ENCODE measurements at regions not wholly inside any gene's neighbourhood (a gene's known extent, or its start where the extent isn't known, plus 50 kb on each side); places are given as distances from the start of the nearest gene placed in this dataset.

GRCh38 chr13:79883216-79883615 is 402.3 kb downstream of the NDFIP2 start:
- H3K9me3 Mint-ChIP-seq = peaks cover 7% of the 10 kb centered on the region
- TF ChIP-seq CTCF (IDR thresholded peaks at IDR 0.05; ENCODE audit: unreplicated experiment) = no peak
- H3K27me3 Mint-ChIP-seq (ENCODE audit: low read depth) = no peaks in the 10 kb centered on the region
- H3K4me1 Mint-ChIP-seq = peaks cover 5% of the 10 kb centered on the region
- no peaks in the 10 kb centered on the region for H3K36me3 Mint-ChIP-seq
- DNase-seq (ENCODE audit: low spot score in 2 of 2, unreplicated experiment in 2 of 2) = no peak
- no peak overlapping the region for H3K27ac Mint-ChIP-seq
- H3K4me3 Mint-ChIP-seq = no peak overlapping the region

DNA sequence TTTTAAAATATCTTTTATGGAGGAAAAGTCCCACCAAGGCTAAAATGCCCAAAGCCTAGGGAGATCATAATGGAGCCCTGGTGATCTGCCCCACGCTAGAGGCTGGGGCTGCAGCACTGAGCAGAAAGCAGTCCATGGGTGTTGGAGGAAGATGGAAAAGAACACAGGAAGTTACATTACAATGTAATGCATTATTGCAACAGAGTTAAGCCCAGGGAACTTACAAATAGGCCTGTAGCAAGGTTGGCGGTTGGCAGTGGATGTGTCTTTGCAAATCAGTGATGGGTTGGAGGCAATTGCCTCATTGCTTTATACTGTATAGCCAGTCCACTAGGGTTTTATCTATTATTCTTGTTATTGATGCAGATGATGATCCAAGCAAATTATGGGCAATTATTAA is 399.9 kb downstream of the NDFIP2 start:
- no peak for DNase-seq (ENCODE audit: low spot score in 2 of 2, unreplicated experiment in 2 of 2)
- Mint-ChIP-seq H3K36me3 (no peaks in the 10 kb centered on the region), H3K4me1 (no peaks in the 10 kb centered on the region), H3K4me3 (no peak overlapping the region), H3K27ac (no peak overlapping the region), H3K9me3 (peaks cover 18% of the 10 kb centered on the region), H3K27me3 (ENCODE audit: low read depth) (no peaks in the 10 kb centered on the region)
- no peak for TF ChIP-seq CTCF (IDR thresholded peaks at IDR 0.05; ENCODE audit: unreplicated experiment)

DNA sequence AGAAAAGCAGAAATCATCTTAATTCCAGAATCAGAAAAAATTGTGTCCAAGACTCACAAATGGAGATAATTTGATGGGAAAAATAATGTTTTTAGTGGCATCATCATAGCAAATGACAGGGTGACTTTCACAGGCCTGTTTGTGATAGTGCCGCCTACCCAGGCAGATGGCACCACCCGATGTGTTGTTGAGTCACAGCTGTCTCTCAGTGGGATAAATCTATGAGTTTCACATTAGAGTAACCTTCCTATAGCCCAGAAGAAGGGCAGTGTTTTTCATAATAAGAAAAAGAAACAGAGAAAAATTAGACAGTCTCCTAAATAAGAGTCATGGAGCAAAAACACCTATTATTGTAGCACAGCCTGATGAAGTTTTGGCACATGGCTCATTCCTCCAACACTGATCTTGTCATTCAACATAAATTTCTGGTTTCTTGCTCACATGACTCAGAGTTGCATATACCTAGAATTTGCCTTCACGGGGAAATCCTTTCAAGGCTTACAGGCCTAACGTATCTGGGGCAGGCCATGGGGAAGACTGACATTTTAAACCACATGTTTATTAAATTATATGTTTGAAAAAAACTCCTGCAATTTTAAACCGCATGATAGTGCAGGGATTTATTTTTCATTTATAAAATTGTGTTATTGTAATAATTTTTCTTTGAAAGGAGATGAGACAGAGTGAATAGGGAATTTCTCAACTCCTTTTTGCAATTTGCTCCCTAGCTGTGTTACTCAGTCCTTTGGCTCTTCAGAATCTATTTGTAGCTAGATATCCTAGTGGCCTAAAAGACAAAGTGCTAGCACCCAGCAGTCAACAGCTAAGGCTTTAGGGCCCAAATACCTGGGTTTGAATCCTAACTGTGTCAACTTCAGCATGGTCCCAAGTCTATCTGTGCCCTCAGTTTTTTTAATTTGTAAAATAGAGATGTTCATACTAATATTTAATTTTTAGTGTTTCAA is 393.7 kb downstream of the NDFIP2 start:
- H3K27me3 Mint-ChIP-seq (ENCODE audit: low read depth) = no peaks in the 10 kb centered on the region
- H3K4me3 Mint-ChIP-seq = no peak overlapping the region
- peak overlapping the region; percentile 66 for H3K27ac Mint-ChIP-seq
- no peak for TF ChIP-seq CTCF (IDR thresholded peaks at IDR 0.05; ENCODE audit: unreplicated experiment)
- peaks cover 31% of the 10 kb centered on the region for H3K4me1 Mint-ChIP-seq
- no peak for DNase-seq (ENCODE audit: low spot score in 2 of 2, unreplicated experiment in 2 of 2)
- no peaks in the 10 kb centered on the region for H3K36me3 Mint-ChIP-seq
- H3K9me3 Mint-ChIP-seq = peaks cover 18% of the 10 kb centered on the region

- no peak for TF ChIP-seq CTCF (IDR thresholded peaks at IDR 0.05; ENCODE audit: unreplicated experiment)
- Mint-ChIP-seq H3K4me1 (peaks cover 40% of the 10 kb centered on the region), H3K27me3 (ENCODE audit: low read depth) (no peaks in the 10 kb centered on the region), H3K9me3 (peaks cover 6% of the 10 kb centered on the region), H3K27ac (no peak overlapping the region), H3K4me3 (no peak overlapping the region), H3K36me3 (no peaks in the 10 kb centered on the region)
- DNase-seq (ENCODE audit: low spot score in 2 of 2, unreplicated experiment in 2 of 2) = no peak
Observed at GRCh38 chr13:79871594-79871993, 390.6 kb downstream of the NDFIP2 start.

GRCh38 chr13:79870766-79871165 is 389.8 kb downstream of the NDFIP2 start:
- H3K4me1 Mint-ChIP-seq = peaks cover 40% of the 10 kb centered on the region
- DNase-seq (ENCODE audit: low spot score in 2 of 2, unreplicated experiment in 2 of 2) = no peak
- no peak overlapping the region for H3K27ac Mint-ChIP-seq
- no peaks in the 10 kb centered on the region for H3K27me3 Mint-ChIP-seq (ENCODE audit: low read depth)
- H3K9me3 Mint-ChIP-seq = no peaks in the 10 kb centered on the region
- TF ChIP-seq CTCF (IDR thresholded peaks at IDR 0.05; ENCODE audit: unreplicated experiment) = no peak
- no peak overlapping the region for H3K4me3 Mint-ChIP-seq
- H3K36me3 Mint-ChIP-seq = no peaks in the 10 kb centered on the region
